ENCODE measurements at regions not wholly inside any gene's neighbourhood (a gene's known extent, or its start where the extent isn't known, plus 50 kb on each side); places are given as distances from the start of the nearest gene placed in this dataset.

GRCh38 chr2:144890828-144891227, 370.9 kb upstream of the ZEB2 start:
- H3K4me1 ChIP-seq (ENCODE audit: control insufficient read depth in 1 of 2, insufficient read depth in 1 of 2, low read depth in 1 of 2, low read length in 1 of 2) = no peaks in the 10 kb centered on the region
- no peaks in the 10 kb centered on the region for H3K9me3 ChIP-seq
- H3K27ac ChIP-seq = no peak overlapping the region
- H3K36me3 ChIP-seq = no peaks in the 10 kb centered on the region
- TF ChIP-seq CTCF (IDR thresholded peaks at IDR 0.05) = no peak
- no peaks in the 10 kb centered on the region for H3K27me3 ChIP-seq
- H3K4me3 ChIP-seq (ENCODE audit: low read depth in 1 of 2, low read length in 1 of 2) = no peak overlapping the region

DNA sequence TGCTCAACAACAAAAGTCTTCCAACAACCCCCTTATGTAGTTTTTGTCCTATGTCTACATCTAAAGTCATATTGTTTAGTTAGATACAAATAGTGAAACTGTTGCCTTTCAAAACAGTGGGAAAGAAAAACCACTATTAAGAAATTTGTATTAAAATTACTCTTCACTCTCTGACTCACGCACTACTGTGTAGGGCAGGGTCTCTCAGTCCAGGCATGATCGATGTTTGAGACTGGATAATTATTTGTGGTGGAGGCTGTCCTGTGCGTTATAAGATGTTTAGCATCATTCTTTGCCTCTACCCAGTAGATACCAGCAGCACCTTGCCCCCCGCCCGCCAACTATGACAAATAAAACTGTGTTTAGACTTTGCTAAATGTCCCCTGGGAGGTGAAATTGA, 369.4 kb upstream of the ZEB2 start:
- no peaks in the 10 kb centered on the region for H3K36me3 ChIP-seq
- H3K9me3 ChIP-seq = no peaks in the 10 kb centered on the region
- H3K4me3 ChIP-seq (ENCODE audit: low read depth in 1 of 2, low read length in 1 of 2) = no peak overlapping the region
- no peaks in the 10 kb centered on the region for H3K4me1 ChIP-seq (ENCODE audit: control insufficient read depth in 1 of 2, insufficient read depth in 1 of 2, low read depth in 1 of 2, low read length in 1 of 2)
- H3K27me3 ChIP-seq = no peaks in the 10 kb centered on the region
- TF ChIP-seq CTCF (IDR thresholded peaks at IDR 0.05) = no peak
- H3K27ac ChIP-seq = no peak overlapping the region

DNA sequence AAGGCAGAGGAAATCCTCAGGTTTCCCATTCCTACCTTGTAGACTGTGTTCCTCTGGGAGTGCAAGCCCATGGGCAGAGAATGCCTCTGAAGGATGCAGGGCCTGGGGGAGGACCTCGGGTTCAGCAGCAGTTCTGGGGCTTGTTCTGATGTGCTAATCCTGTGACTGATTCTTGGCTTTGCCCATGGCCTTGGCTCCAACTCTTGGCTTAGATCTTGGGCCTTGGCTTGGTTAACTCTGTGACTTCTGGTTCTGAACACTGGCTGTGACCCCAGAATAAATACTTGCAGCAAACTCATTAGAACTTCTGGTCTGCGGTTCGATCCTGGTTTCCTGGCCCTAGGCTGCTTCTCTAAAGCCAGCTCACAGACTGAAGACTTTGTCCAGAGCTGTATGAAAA, 366.9 kb upstream of the ZEB2 start:
- no peaks in the 10 kb centered on the region for H3K4me1 ChIP-seq (ENCODE audit: control insufficient read depth in 1 of 2, insufficient read depth in 1 of 2, low read depth in 1 of 2, low read length in 1 of 2)
- TF ChIP-seq CTCF (IDR thresholded peaks at IDR 0.05) = no peak
- no peak overlapping the region for H3K4me3 ChIP-seq (ENCODE audit: low read depth in 1 of 2, low read length in 1 of 2)
- H3K9me3 ChIP-seq = no peaks in the 10 kb centered on the region
- no peak overlapping the region for H3K27ac ChIP-seq
- no peaks in the 10 kb centered on the region for H3K27me3 ChIP-seq
- no peaks in the 10 kb centered on the region for H3K36me3 ChIP-seq

DNA sequence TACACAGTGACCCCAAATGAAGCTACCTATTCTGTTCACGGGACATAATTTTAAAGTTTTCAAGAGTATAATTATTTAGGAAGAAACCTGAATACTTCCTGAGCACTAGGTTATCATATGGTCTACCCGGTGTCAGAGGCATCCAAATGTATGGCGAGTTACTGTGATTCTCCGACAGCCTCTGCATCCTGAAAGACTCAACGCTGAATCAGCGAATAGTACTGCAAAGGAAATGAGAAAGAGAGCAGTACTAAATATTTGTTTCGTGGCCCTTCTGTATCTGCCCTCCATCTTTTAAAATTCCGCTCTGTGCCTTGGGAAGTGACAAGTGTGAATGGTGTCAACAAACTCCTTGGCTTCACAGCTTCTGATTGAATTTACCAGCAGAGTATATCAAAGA, 358.0 kb upstream of the ZEB2 start:
- no peaks in the 10 kb centered on the region for H3K9me3 ChIP-seq
- no peaks in the 10 kb centered on the region for H3K36me3 ChIP-seq
- no peak overlapping the region for H3K27ac ChIP-seq
- no peaks in the 10 kb centered on the region for H3K27me3 ChIP-seq
- H3K4me3 ChIP-seq (ENCODE audit: low read depth in 1 of 2, low read length in 1 of 2) = no peak overlapping the region
- H3K4me1 ChIP-seq (ENCODE audit: control insufficient read depth in 1 of 2, insufficient read depth in 1 of 2, low read depth in 1 of 2, low read length in 1 of 2) = peaks cover 0 to 10% of the 10 kb centered on the region in 2 experiments
- no peak for TF ChIP-seq CTCF (IDR thresholded peaks at IDR 0.05)

DNA sequence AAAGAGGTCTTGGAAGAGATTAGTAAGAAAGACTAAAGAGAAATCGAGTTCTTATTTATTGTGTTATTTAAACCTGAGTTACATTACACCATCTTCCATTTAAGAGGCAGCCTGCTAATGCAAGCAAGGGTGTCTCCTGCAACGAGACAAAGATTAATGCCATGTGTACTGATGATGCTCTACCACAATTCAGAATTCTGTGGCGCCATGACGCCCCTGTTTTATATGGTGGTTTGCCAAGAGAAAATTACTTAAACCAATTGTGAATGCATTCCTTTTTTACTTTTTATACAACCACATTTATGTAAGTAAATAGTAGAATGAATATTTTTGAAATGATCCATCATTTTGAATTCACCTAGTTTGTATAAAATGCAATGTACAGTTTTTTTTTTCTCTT, 356.1 kb upstream of the ZEB2 start:
- H3K27me3 ChIP-seq = no peaks in the 10 kb centered on the region
- TF ChIP-seq CTCF (IDR thresholded peaks at IDR 0.05) = no peak
- H3K4me1 ChIP-seq (ENCODE audit: control insufficient read depth in 1 of 2, insufficient read depth in 1 of 2, low read depth in 1 of 2, low read length in 1 of 2) = peaks cover 0 to 10% of the 10 kb centered on the region in 2 experiments
- no peaks in the 10 kb centered on the region for H3K36me3 ChIP-seq
- H3K27ac ChIP-seq = no peak overlapping the region
- H3K4me3 ChIP-seq (ENCODE audit: low read depth in 1 of 2, low read length in 1 of 2) = no peak overlapping the region
- H3K9me3 ChIP-seq = no peaks in the 10 kb centered on the region

Data from neutrophil (primary cell).